ENCODE measurements at regions not wholly inside any gene's neighbourhood (a gene's known extent, or its start where the extent isn't known, plus 50 kb on each side); places are given as distances from the start of the nearest gene placed in this dataset.
"Not testable (repeated sequence)": the region's sequence is repeated elsewhere in the genome, so short reads cannot be mapped to it uniquely, and the experiment has no call there.

DNA sequence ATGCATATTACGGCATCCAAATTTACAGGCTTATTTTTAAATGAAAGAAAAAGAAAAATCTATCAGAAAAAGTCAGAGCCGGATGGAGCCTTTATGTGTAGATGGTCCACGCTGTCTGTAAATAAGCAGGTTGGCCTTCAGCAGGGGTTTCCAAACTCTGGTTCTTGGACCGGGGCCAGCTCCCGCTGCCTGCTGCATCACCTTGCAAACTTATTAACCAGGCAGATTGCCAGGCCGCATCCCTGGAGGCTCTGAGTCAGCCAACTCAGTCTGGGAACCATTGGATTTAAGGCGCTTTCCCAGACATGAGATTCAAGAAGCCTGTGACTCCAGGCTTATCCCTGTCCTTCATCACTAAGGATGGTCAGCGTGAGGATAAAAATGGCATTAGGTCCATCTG is 212.4 kb downstream of the OPA1 start:
- DNase-seq = no peak

DNA sequence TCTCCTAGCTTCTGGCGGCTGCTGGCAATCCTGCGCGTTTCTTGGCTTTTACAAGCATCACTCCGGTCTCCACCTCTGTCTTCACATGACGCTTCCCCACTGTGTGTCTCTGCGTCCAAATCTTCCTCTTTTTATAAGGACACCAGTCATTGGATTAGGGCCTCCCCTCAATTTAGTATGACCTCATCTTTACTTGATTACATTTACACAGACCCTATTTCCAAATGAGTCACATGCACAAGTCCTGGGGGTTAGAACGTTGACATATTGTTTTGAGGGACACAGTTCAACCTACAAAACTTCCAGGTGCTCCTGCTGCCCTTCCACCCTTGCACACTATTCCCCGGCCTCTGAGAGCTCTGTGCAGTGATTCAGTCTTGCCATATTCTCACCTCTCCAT is 215.3 kb downstream of the OPA1 start:
- DNase-seq = no peak

DNA sequence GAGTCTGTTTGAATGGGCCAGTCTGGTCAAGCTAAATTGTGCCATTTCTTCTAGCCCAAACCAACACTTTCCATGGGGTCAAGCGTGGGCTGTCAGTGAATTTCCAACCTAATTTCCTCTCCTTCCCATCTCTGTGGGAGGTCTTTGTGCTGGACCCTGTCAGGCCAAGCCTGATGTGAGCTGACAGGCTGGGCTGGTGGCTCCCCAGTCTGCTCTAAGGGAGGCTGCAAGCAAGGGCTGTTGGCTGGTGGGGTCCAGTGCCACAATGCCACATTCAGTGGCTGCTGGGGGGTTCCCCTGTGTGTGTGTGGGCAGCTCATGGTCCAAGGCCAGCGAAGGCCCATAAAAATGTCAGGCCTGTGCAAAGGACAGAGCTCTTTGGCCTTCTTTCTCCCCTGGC is 216.1 kb downstream of the OPA1 start:
- DNase-seq = no peak

DNA sequence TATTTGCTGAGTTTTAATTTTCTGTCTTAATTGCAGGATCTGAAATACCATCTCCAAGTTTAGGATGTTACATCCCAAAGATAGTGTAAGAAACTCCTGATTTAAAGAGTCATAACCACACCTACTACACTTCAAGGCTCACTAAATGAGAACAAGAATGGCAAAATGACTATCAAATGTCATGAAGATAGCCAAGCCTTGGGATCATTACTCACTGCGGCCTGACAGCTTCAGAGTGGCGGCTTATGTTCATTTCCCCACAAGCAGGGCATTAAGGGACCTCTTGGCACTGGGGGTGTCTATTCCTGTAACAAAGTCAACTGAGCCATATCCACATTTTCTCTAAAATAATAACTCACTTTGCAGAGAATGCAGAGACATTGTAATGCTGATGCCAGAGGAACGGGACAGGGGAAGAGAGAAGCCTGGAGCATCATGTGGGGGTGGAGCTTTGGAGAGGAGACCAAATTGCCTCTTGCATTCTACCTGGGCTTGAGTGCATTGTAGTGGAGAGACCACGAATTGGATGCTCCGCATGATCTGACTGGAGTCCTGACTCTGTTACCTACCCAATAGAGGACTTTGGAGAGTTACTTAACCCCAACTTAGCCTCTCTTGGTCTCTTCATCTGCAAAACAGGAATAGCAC is 219.2 kb downstream of the OPA1 start:
- peak; percentile 26 for DNase-seq

DNA sequence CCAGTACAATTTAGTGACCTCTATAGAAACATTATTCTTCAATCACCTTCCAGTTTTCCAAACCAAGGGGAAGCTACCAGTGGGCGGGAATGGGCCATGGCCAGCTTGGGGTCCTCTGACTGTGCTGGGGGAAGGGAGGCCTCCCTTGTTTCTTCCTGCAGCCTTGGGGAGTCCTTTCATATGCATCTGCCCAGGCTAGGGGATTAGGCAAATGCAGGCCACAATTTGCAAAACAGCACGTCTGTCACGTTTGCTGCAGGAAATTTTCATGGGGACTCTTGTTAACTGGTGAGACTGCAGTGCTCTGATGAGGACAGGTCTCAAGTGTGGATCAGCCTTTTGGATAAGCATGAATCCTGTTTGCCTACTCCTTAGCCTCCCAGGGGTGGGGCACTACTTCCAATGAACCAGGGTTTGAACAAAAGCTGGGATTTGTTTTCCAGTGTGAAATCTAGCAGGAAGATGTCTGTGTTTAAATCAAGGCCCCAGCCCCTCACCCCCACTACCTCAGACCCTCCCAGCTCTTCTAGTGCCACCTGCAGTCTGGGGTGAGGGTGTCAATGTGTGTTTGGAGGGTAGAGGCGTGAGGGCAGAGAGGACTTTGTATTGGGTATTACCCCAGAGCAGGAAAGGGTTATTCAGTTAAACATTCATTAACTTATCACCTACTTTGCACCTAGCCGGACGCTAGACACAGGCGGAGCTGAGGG is 219.9 kb downstream of the OPA1 start:
- no peak for DNase-seq

DNA sequence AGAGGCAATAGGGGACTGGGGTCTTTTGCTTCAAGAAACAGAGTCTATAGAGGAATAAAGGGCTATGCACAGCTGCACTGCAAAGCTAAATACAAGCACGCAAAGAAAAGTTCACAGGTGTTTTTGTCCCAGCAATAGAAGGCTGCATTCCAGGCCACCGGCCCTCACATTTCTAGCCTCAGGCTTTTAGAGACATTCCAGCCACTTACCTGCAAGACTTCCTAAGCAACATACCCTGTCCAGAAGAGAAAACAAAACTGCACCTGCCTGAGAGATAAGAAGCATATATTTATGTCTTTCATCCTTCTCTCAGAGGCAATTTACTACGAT is 220.5 kb downstream of the OPA1 start:
- no peak for DNase-seq

DNA sequence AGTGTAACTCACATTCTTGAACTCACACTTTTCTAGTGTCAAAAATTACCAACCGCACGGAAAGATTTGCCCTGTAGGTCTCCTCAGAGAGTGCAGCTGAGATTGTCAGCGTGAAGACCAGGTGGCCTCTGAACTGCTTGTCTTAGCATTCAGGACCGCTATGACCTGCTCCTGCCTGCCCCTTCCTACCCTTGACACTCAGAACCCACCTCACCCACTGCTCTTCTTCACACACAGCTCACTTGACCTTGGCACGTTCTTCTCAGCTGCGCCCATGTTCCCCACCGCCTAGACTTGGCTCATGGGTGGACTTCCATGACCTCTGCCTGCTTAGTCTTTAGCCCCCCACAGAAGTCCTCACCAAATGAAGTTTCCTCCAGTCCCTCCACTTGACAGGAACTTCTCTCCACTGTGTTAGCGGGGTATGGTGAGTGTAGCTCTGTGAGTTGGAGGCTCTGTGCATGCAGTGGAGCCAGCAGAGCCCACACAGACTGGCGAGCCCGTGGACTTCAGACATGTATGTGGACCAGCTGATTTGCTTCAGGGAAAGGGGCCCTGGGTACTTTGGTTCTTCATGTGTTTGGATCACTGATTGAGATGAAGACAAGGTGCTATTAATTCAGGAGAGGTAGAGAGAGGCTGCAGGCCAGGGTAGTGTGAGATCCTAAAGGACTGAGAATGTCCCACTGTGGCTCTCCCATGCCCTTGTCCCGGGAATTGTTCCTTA is 221.3 kb downstream of the OPA1 start:
- DNase-seq = no peak

DNA sequence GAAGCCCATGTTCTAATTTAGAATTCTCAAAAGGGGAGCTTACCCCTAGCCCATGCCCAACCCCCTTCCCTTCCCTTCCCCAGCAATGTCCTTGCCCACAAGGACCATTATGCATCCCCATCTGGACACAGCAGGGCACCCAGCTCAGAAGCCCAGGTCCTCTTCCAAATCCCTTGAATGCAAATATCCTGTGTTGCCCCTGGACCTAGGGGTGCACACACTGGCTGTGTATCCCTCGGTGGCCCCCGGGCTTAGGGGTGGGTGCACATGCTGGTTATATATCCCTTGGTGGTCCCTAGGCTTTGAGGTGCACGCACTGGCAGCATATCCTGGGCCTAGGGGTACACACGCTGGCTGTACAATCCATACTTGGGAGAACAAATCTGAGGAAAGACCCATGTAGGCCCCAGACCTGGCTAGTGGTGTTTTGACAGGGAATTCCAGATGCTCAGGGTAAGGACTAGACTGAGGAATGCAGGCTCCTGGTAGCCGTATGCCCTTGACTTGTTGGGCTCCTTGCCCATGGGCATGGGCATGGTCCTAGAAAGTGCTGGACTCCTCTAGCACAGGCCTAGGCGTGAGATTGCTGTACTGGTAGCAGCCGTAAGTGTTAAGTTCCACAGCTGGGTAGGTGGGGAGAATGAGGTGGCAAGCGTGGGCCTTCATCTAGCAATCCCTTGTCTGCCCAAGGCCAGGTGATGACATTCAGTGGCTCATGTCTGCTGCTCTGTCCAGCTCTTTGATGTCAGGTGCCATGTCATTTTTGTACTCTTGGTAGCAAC is 222.4 kb downstream of the OPA1 start:
- DNase-seq = no peak

DNA sequence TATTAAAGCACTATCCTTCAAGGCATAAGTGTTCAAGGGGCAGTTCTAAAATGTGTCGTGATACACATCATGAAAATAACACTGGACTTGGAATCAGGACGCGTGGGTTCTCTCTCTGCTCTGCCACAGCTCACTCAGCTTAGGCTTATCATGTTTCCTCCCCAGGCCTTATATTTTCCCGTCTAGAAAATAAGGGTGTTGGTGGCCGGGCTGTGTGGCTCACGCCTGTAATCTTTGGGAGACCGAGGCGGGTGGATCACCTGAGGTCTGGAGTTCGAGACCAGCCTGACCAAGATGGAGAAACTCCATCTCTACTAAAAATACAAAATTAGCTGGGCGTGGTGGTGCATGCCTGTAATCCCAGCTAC is 223.0 kb downstream of the OPA1 start:
- no peak for DNase-seq

DNA sequence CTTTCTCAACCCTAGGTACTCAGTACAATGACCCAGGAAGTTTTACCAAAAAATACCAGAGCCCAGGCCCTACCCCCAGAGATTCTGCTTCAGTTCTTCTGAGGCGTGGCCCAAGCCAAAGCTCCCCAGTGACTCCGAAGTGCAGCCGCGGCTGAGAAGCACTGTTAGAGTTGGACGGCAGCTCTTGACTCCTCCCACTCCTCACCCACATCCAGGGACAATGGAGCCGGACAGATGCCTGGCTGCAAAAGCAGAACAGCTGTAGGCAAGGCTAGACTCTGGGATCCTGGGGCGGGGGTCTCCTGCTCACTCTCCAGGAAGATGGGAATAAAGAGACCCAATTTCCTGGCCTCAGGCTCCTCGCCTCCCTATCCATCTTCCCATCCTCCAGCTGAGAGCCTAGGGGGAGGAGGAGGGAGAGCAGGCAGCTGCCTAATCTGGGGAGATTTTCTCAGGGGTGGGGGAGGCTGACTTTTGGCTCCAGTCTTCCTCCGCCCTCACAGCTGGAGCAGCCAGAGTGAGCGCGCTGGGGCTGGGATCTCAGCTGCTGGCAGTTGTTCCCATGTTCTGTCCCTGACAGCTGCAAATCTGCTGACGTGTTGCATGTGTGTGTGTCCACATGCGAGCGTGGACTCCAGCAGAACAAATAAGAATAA is 223.8 kb downstream of the OPA1 start:
- no peak for DNase-seq

DNA sequence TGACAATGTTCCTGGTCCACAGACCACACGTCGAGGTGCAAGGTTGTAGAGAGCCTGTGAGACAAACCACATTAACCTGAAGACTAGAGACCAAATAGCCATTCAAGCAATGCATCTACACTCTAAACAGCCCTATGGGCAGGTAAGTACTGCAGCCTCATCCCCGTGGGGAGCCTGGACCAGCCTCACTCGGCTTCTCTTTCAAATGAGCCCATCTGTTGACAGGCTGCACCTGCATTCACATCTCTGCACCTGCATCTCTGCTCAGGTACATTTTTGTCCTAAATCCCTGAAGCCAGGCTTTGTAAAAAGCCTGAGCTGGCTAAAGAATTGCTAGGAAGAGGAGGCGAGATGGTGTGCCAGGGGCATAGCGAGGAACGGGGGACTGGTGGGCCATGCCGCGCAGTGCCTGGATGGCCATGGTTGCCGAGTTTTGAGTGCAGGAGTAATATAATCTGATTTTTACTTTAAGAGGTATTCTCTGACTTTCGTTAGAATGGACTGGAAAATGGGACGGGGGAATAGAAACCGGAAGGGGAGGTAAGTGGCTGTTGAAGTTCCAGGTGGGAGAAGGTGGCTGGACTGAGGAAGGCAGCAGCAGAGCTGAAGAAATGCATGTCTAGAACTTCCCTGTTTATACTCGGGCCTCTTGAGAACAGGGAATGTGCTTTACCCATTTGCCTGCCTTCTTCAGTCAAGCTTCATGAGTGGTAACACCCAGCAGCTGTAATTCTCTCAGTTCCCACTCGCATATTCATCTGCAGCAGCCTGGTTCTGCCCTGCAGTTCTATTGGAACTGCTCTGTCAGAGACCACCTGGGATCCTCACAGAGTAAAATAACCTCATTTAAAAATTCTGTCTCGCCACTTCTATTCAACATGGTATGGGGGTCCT is 226.4 kb downstream of the OPA1 start:
- DNase-seq = no peak

DNA sequence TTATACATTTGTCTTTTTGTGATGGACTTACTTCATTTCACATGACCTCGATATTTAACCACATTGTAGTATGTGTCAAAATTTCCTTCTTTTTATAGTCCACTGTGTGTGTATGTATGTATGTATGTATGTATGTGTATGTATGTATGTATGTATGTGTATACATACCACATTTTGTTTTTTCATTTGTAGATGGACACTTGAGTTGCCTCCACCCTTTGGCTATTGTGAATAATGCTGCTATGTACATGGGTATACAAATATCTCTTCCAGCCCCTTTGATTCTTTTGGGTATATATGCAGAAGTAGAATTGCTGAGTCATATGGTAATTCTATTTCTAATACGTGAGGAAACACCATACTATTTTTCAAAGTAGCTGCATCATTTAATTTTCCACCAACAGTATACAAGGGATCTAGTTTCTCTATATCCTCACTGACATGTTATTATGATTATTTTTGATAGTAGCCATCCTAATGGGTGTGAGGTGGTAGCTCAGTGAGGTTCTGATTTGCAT is 228.2 kb downstream of the OPA1 start:
- DNase-seq = no peak

DNA sequence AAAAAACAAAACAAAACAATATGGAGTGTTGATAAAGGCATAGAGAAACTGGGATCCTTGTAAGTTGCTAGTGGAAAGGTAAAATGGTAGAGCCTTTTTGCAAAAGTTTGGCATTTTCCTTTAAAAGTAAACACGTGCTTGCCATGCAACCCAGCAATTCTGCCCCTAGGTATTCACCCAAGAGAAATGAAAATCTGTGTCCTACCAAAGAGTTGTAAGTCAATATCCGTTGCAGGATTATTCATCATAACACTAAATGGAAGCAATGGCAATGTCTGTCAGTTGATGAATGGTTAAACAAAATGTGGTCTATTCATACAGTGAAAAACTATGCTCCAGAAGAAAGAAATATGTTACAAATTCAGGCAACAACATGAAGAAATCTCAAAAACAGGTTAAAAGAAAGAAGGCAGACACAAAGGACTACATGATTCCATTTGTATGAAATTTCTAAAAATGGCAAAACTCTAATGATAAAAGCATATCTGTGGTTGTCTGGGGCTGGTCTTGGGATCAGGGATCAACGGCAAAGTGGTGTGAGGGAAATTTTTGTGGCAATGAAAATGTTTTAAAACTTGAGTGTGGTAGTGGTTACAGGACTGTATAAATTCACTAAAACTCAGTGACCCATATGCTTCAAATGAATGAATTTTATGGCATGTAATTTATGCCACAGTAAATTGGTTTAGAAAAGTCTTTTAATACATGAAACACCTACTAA is 229.6 kb downstream of the OPA1 start:
- no peak for DNase-seq

DNA sequence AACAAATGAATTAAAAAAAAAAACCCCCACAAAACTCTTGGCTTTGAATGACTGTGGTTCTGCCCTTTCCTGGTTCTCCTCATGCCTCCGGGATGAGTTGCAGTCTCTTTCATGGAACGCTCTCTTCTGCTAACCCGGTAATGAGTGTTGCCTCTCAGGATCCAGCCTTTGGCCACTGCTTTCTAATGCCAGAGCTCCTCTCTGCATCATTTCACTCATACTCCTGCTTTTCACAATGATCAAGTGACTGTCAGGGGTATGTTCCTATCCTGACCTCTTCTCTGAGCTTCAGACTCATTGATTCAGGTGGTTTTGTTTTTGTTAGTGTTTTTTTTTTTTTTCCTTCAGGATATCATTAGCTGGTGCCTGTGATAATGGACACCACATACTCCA is 230.2 kb downstream of the OPA1 start:
- DNase-seq = not testable (repeated sequence)

DNA sequence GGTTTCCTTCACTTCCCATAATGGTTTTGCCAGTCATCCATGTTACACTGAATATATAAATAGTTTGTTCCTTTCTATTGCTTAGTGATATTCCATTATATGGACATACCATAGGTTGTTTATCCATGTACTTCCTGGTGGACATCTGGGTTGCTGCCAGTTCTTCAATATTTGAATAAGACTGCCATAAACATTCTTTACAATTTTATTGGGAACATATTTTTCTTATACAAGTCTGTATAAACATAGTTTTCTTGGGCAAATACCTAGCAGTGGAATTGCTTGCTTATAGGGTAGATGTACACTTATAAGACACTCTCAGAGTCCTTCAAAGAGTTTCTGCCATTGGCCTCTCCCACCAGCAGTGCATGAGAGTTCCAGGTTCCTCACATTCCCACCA is 231.4 kb downstream of the OPA1 start:
- no peak for DNase-seq

DNA sequence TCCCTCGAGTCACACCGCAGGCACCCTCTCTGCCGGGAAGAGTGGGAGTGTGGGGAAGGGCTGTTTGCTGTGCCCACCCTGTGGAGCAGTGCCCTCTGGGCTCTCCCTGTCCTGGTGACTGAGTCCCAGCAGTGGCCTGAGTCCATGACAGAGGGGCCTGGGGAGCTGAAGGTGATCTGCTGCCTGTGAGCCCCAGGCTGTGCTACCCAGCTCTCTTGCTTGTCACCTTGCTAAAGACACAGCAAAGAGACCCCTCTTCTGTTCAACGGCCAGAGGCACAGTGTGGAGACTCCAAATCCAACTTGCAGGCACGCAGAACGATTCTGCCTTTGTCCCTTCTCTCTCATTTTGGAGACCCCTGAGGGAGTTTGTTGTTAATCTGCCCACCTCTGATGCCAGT is 232.6 kb downstream of the OPA1 start:
- no peak for DNase-seq

DNA sequence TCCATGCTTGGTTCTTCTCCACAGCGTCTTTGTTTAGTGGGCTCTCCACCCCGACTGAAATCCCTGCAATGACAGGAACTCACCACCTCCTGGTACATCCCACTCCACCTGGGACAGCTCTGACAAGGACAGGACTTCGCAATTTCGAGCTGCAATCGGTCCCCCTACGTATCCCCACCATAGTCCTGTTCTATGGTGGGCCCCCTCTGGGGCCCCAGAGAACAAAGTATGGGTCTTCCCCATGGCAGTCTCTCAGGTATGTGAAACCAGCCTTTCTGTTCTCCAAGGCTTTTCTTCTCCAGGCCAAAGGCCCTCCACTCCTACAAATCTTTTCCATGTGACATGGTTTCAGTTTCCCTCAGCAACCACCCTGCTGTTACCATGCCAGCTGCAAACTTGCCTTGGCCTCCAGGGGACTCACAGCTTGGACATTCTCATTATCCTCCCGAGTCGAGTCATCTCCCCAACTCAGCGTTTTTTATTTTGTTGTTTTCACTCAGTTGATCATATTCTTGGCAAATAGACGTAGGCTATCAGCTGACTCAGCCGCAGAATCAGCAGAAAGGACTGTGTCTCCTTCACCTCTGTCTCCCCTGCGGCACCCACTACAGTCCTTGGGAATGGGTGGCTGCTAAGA is 233.3 kb downstream of the OPA1 start:
- DNase-seq = no peak

DNA sequence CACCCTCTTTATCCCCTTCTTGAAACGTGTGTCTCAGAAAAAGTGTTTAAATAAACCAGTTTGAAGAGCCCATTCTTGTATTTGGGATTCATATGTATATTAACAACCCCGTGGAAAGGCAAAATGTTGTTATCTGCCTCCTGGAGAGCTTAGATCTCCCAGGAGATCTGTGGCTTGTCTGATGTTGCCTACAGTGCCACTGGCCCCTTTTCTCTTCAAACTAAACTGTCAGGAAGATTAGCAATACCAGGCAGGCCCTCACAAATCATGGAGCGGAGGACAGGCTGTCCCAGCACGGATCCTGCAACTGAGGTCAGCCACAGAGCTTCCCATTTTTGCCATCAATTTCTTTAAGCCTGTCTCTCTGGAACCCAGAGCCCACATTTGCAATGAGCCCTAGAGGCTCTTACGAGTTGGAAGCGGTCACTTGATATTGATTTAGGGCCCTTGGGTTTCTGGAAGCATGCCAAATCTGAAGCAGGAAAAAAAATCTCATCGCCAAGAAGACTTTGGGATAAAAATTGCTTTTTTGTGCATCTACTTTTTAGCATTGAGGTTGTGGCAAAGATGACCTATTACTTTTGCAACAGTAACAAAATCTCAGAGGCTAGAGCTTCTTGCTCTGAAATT is 234.1 kb downstream of the OPA1 start:
- DNase-seq = no peak

DNA sequence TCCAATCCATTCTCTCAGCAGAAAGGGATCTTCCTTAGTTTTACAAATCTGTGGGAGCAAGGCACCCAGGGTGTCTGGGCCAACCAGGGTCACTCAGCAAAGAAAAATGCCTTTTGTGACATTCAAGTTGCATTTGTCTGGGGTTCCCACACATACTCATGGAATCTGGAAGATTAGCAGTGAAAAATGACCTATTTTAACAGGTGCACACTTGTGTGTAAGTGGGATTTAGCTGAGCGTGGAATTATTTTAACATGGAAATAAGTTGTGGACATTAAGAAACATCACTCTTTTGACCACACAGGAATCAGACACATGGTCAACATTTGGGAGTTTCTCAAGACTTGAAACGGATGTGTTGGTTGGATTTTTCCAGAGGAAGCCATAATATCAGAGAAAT is 234.9 kb downstream of the OPA1 start:
- DNase-seq = no peak

DNA sequence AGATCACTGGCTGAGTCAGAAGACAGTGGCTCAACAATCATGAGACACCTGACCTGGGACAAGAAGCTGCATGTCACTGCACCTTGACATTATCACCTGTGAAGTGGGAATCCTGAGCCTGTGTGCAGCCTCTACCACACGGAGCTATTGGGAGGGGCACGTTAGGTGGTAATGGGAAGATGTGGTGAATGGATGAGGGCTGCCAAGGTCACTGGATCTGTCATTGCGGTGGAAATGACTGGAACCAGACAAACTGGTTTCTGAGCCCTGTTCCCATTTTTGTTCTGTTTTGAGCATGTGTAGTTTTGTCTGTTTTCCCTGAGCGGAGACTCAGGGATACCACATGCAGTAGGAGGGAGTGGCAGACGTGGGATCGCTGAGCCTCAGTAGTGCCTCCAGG is 235.5 kb downstream of the OPA1 start:
- no peak for DNase-seq

Data from NCI-H187 treated with DMSO at 0.1 percent for 48 hours (cell line).